PC-3 (cell line): ENCODE measurements at regions not wholly inside any gene's neighbourhood (a gene's known extent, or its start where the extent isn't known, plus 50 kb on each side); places are given as distances from the start of the nearest gene placed in this dataset.

Experiments used
- CTCF ChIP-seq: fragments of 300-600 bp; sonication (generic); conservative IDR thresholded peaks from 2 replicates; pipeline ENCODE4 v1.5.1; 2017; ENCODE audit warnings: antibody characterized with exemption, low read depth, mild to moderate bottlenecking, low read length
- EZH2 ChIP-seq: fragments of 300-600 bp; sonication (generic); IDR thresholded peaks from one replicate; pipeline ENCODE4 v1.6.1; 2017; ENCODE audit warnings: antibody characterized with exemption, mild to moderate bottlenecking, low read length; ENCODE audit not compliant: unreplicated experiment

GRCh38 chr7:8378349-8379019, 54.9 kb upstream of the NXPH1 start:
- TF ChIP-seq CTCF, result no peak
- TF ChIP-seq EZH2, result no peak
